Stimulated activated CD8-positive, alpha-beta memory T cell treated with anti-CD3 and anti-CD28 coated beads, Interleukin-15, amount 100 ng/mL, for 24 hours (primary cell): ENCODE measurements at regions not wholly inside any gene's neighbourhood (a gene's known extent, or its start where the extent isn't known, plus 50 kb on each side); places are given as distances from the start of the nearest gene placed in this dataset.

Source experiments
- DNase-seq: peaks from one replicate; pipeline ENCODE4 v3.0.0-alpha.2; 2020; ENCODE audit warnings: low read depth

- no peak for DNase-seq
Observed at GRCh38 chr2:129748250-129748649, 231.2 kb upstream of the RAB6C start.

GRCh38 chr2:129748653-129749052 lies 230.8 kb upstream of the RAB6C start:
- no peak for DNase-seq

- no peak for DNase-seq
Observed at GRCh38 chr2:129751409-129751808, 228.1 kb upstream of the RAB6C start.

- no peak for DNase-seq
Observed at GRCh38 chr2:129752176-129752575, 227.3 kb upstream of the RAB6C start.

GRCh38 chr2:129752686-129753085 lies 226.8 kb upstream of the RAB6C start:
- no peak for DNase-seq

GRCh38 chr2:129753261-129753660 lies 226.2 kb upstream of the RAB6C start:
- DNase-seq, result no peak

- no peak for DNase-seq
Observed at GRCh38 chr2:129754421-129754820, 225.0 kb upstream of the RAB6C start.

GRCh38 chr2:129754831-129755230 lies 224.6 kb upstream of the RAB6C start:
- no peak for DNase-seq

GRCh38 chr2:129755786-129756185 lies 223.7 kb upstream of the RAB6C start:
- no peak for DNase-seq

- DNase-seq, result no peak
Observed at GRCh38 chr2:129756276-129756675, 223.2 kb upstream of the RAB6C start.

- no peak for DNase-seq
Observed at GRCh38 chr2:129757366-129757914, 222.0 kb upstream of the RAB6C start.

- DNase-seq, result no peak
Observed at GRCh38 chr2:129757915-129758783, 221.3 kb upstream of the RAB6C start.

GRCh38 chr2:129758784-129759471 lies 220.5 kb upstream of the RAB6C start:
- DNase-seq, result no peak

GRCh38 chr2:129759472-129760010 lies 219.9 kb upstream of the RAB6C start:
- no peak for DNase-seq

- no peak for DNase-seq
Observed at GRCh38 chr2:129760669-129761068, 218.8 kb upstream of the RAB6C start.

- DNase-seq, result no peak
Observed at GRCh38 chr2:129761569-129762021, 217.9 kb upstream of the RAB6C start.

GRCh38 chr2:129762386-129763189 lies 216.9 kb upstream of the RAB6C start:
- no peak for DNase-seq

- no peak for DNase-seq
Observed at GRCh38 chr2:129763190-129763846, 216.1 kb upstream of the RAB6C start.

- no peak for DNase-seq
Observed at GRCh38 chr2:129763966-129764365, 215.5 kb upstream of the RAB6C start.

GRCh38 chr2:129764376-129765325 lies 214.8 kb upstream of the RAB6C start:
- DNase-seq, result no peak
